SHP77 treated with DMSO at 0.1 percent for 48 hours (cell line): ENCODE measurements at regions not wholly inside any gene's neighbourhood (a gene's known extent, or its start where the extent isn't known, plus 50 kb on each side); places are given as distances from the start of the nearest gene placed in this dataset.
"Not testable (repeated sequence)": the region's sequence is repeated elsewhere in the genome, so short reads cannot be mapped to it uniquely, and the experiment has no call there.

ENCODE experiments used
- DNase-seq: peaks from one replicate; lab custom pipeline; 2025; lab: John Stamatoyannopoulos, UW

DNA sequence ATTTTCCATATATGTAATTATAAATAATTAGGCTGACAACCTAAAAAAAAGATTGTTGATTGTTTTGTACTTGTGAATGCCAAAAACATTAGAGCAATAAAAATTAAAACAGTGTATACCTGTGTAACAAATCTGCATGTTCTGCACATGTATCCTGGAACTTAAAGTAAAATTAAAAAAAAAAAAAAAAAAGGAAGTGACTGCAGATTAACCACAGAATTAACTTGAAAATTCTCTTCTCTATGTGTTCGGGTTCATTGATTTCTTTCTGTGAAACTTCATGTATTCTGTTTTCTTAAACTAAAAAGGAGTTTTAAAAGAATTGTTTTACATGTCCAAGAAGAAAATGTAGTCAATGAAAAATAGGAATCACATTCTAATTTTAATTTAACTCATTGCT, 95.7 kb downstream of the FASLG start:
- DNase-seq: no peak

DNA sequence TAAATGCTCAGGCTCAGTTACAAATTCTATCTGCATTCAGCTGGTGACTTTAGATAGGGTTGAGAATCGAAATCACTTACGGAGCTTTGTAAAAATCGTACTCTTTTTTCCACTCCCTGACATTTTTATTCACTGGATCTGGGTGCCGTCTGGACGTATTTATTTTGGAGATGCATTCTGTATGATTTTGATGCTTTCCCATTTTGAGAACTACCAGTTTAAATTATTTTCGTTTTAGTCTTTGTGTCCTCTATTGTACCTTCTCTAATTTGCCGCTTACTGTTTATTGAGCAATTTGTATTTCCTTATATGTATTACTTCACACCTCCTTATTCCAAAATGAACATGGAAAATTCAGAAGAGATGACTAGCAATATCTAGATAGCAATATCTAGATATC, 96.2 kb downstream of the FASLG start:
- DNase-seq: no peak

DNA sequence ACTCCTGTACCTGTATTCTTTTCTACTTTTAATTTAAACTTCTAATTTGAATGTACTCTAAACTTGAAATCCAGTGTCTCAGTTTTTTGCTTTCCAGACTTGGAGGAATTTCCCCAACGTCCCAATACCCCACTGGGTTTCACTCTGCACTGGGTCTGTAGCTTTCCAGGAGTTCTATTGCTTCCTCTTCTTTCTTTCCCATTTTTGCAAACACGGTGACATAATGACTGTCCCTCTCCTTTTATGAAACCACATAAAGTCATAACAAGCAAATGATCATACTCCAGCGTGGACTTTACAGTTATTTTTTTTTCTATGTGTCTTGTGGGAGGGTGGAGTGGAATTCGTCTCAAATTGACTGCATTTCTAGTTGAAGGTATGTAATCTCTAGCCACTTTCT, 97.1 kb downstream of the FASLG start:
- DNase-seq: no peak

DNA sequence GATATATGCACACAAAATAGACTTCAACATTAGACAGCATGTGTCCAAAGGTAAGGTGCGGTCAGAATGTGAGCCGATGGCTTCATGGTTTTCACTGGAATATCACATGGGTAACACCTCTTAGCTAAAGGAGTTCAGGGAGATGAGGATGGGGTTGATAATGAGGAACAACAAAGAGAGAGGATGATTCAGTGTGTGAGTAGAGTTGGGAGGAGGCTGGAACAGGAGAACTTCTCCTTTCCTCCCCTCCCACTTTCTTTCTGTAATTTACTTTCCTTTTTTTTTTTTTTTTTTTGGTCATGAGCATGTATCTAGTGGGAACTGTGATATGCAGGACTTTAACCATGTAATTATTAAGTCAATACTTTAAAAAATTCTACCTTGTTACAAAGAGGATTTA, 99.4 kb downstream of the FASLG start:
- no peak for DNase-seq

DNA sequence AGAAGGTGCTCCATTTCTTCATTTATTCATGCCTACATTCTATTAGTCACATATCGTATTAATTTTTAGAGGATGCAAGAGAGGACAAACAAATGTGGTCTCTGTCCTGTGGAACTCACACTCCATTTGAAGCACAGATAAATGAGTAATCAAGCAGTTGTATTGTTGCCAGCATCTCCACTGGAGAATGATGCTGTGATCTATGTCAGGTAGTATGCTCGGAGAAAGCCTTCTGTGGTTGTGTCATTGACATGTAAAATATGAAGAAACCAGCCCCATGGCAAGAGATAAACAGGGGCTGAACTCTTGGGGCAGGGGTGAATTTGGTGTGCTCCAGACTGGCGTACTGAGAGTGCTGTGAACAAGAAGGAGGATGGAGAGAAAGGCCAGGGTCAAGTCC, 101.2 kb downstream of the FASLG start:
- DNase-seq: no peak

DNA sequence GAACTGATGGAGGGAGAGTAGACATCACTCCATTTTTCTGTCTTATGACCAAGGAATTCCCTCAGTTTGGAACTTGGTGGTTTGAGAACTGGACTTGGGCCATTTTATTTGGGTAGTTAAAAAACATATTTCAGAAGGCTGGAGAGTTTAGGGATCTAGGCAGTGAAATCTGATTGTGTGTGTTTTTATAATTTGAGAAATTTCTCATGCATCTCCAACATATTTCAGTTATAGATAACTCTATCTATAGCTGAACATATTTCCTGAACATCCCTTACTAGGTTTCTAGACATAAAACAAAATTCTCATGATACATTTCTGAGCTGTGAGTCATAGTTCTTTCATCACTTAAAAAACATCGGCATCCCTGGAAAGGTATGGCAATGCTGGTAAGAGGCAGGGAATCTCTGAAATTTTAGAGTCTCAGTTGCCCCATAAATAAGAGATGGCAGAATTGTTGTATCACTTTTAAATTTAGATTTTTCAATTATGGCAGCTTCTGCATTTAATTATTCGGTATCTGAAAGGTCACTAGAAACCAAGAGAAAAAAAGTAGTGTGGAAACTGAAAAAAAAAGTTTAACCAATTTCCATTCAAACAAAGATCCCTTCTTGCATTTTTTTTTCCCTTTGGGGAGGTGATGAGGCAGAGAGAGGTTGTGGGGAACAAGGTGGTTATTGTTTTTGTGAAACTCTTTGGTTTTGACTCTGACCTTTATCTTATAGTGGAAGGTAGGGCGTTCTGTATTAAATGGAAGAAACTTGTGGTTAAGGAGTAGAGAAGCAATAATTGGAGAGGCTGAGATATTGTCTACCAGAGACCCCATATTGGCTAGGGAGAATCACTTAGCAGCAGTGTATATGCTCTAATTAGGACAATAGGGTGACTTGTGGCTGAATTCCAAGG, 102.9 kb downstream of the FASLG start:
- no peak for DNase-seq

DNA sequence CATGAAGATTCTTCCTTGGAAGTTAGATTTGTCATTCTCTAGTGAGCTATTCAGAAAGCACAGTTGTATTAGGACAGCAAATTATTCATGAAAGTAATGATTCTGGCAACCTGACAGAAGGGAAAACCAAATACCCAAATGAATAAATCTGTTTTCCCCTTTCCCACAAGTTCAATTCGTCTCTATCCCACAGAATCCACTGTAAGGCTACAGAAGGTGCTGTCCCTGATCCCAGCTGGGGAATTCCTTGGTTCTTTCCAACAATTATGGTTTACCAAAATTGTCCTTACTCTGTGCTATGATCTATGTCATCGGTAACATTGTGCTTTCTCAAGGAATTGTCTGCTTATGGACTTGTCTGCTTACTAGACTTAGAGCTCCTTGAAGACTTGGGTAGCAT, 104.2 kb downstream of the FASLG start:
- DNase-seq: no peak

DNA sequence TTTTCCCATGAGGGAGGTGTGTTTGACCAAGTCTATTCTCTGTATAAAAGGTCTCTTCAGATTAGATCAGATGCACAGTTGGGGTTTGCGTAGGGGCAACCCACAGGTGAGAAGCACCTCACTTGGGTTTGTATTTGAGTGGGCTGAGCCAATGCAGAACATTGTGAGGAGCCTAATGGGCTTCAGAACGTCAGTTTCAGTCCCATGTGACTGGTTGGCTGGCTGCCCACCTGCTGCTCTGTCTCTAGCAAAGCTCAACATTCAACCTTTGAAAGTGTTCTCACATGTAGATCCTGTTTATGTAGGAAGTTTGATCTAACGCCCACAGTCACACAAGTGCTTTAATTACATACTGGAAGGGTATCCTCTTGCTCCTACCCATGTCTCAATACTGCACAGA, 105.5 kb downstream of the FASLG start:
- no peak for DNase-seq

DNA sequence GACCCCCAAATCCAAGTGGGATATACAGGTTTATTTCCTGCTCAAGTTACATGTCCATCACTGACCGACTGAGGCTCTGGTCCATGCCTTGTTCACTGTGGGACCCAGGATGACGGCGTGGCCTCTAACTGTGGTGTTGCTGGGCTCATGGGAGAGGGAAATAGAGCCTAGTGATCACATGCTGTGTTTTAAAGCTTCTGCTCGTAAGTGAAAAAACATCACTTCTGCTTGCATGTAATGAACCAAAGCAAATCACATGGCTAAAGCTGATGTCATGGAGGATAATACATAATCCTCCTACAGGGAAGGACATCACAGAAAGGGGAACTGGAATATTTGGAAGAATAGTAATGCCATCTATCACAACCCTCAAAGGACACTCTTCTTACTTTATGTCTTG, 107.6 kb downstream of the FASLG start:
- no peak for DNase-seq

DNA sequence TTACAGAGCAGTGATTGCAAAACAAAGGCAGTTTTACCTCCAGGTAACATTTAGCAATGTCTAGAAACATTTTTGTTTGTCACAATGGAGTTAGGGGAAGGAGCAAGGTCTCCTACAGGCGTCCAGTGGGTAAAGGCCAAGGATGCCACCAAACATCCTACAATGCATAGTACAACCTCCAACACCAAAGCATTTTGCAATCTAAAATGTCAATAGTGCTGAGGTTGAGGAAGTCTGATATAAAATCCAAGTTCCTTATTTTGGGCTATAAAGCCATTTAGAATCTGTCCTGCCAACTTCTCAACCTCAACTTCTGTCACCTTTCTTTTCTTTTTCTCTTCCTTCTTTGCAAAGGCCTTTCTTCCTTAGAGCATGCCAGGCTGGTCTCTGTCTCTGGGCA, 111.2 kb downstream of the FASLG start:
- no peak for DNase-seq

DNA sequence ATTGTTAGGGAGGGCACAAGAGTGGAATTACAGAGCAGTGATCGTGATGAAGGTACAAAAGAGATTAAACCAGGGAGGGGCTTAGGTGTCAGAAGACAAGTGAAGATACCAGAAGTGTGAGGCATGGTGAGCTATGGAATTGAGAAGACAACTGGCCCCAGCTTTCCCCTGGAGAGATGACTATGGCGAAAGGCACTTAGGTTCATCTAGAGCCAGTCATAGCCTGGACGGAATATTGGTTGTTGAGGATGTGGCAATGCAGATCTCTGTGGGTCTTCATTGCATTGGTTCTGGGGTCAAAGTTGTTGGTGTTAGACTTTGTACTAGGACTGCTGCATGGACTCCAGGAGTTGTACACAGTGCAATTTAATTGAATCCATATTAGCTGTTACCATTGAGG, 115.7 kb downstream of the FASLG start:
- DNase-seq: no peak

DNA sequence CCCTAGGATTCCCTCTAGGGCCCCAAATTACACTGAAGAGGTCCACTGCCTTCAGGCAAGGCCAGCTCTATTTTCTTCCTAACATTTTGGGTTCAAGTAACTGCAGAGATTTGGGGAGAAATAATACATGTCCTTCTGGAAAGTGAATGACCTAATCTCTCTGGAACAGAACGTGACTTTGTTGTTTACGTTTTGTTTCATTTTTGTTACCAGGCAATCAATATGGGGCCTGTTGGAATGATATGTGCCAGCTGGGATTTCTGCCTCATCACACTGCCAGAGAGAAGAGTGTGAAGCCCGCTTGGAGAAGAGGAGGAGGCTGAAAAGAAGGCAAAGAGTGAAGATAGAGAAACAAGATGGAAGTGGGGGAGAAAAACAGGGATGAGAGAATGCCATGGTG, 116.7 kb downstream of the FASLG start:
- no peak for DNase-seq

DNA sequence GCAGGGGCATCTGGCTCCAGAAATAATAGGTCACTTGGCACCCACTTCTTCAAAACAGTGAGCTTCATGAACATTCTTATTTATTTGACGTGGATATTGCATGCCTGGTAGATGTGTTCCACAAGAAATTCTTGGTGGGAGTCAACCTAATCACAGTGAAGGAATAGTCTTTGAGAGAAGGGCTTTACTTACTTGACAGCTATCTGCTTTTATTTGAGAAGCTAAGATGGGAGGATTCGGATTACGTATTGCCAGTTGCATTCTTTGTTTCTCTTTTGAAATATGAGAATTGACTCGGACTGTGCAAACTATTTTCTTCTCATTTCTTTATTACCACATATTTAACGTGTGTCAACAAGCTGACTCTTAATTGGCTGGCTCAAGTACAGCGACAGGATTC, 117.2 kb downstream of the FASLG start:
- no peak for DNase-seq

DNA sequence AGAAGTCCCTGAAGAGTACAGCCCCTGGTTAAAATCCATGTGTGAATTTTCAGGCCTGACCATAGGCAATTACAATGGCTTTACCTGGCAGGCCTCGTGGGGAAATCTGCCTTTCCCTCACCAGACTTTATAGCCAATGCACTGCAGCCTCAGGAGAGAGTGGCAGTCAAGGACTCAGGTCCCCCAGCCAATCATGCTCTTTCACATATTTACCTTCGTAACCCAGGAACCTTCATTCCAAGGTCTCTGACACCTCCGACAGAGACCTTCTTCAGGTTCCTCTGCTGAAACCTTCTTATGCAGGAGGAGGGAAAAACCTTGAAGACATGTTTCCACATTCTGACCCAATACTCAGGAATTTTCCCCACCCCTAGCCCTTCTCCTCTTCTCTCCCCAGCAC, 118.9 kb downstream of the FASLG start:
- DNase-seq: no peak

DNA sequence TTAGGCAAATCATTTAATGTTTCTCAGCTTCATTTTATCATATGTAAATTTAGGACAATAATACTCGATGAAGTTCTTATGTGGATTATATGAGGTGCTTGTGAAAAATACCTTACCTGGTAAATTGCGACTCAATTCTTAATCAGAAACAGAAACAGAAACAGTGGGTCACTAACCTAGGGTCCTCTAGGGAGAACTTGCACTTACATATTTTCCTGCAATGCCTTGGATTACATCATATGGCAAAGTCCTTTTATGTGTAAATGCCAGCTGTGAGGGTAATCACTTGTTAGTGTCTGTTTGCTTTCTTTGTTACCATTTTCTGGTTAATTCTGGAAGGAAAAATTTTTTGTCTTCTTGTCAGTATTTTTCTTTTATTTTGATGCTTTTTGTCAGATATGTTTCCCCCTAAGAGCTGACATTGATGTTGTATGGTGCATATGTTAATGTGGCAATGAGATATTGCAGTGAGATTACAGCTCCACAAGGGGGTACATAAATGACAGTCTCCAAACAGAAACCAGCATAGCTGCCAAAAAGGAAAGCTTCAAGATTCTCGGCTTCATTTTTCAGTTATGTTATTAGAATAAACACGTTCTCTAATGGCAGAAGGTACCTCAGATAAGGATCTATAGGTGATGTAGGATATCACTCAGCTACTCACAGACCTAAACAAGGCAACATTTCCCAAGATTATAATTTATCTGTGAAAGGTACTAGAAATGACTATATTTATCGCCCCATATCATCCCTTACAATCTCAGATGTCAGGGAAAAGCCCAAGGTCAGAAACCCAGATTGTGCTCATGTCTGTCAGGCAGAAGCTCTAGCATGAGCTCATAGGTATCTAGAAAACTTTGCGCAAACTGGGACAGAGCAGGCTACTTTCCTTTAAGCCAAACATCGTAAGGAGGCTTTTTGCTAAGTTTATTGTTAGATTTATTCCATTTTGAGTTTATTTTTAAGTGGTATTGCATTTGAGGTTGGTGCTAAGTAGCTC, 119.9 kb downstream of the FASLG start:
- DNase-seq: no peak

DNA sequence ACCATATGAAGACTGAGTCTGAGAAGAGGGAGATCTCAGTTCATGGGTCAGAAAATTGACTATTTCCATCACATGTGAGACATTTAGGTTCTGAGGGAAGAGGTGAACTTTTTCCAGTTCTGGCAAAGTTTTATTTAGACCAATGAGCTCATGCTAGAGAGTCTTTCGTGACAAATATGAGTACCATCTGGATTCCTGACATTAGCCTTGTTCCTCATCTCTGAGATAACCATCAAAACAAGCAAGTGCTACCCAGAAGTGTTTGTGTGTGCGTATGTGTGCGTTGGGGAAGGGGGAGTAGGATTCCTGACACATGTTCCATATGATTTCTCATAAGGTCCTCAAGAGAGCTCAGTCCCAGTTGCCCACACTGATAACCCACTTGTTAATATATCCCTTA, 120.6 kb downstream of the FASLG start:
- DNase-seq: no peak

DNA sequence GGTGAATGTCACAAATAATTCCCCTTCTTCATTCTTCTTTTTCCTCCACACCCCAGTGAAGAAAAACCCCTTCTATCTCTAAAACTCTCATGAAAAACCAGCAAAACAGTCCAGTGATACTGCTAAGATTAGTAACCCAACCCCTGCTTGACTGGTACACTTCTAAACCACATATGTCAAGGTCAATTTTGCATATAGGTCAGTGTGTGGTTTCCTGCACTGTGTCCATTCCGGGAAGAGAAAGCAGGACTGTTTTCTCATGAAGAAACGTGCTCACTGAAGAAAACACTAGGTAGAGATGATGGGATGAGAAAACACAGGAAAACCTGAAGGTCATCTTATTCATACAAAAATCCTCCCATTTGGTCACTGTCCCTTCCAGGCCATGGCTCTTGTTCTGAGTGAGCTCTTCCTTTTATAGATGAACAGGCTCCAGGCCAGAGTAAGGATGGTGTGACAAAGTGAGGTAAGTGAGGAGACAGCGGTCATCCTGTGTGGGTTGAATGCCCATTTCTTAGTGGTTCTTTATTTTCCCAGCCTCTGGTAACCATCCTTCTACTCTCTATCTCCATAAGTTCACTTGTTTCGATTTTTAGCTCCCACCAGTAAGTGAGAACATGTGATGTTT, 122.7 kb downstream of the FASLG start:
- DNase-seq: no peak

DNA sequence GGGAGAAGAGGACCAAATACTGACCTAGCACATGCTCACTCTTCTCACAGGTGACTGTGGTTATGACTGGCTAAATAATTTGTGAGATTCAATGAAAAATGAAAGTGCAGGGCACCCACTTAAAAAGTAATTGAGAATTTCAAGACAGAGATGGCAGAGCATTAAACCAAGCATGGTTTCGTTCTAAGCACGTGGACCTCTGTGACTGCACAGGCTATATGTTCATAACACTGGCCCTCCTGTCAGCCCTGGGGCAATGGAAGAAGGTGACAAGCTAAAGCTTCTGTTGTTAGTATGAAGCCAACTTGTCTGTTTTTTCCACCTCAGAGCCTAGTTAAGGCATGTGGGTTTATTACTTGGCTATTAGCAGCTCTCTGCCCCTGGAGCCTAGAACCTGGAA, 130.9 kb downstream of the FASLG start:
- no peak for DNase-seq

DNA sequence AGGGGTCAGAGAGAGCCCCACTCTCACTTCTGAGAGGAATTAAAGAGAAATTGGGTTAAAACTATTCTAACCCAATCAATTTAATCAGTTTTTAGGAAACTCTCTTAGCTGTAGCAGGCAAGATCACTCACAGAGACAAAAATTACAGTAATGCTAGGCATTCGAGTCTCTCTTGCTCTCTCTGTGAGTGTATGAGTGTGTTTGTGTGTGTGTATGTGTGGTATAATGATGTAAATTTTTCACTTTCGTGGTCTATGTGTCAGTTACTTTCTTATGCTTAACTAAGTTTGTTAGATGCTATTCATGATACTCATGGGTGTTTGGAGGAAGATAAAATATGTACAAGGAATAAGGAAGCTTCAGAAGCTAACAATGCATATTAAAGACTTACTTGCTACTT, 131.3 kb downstream of the FASLG start:
- no peak for DNase-seq

DNA sequence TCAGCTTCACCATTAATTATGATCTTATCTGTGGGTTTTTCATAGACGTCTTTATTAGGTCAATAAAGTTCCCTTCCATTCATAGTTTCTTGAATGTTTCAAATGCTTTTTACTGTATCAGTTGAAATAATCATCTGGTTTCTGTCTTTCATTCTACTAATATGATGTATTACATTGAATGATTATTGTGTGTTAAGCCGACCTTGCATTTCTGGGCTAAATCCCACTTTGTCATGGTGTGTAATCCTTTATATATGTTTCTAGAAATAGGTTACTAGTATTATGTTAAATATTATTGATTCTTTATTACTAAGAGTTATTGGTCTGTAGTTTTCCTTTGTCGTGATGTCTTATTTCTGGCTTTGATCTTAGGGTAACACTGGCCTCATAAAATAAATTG, 134.9 kb downstream of the FASLG start:
- DNase-seq: no peak

DNA sequence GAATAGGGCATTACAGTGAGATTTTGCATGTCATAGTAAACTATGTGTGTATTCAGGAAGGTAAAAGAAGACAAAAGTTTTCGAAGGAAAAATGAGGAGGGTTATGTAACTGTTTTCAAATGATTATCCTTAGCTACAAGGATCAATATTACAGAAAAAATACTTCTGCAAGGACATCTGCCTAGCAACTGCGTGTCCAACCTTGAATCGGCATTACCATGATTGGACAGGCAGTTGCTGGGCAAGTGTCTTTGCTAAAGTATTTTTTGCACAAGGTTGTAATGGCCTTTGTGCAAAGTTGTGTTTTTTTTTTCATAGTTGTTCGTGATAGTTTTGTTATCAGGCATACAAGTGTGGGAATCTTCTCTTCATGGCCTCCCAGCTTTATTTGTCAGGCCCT, 136.8 kb downstream of the FASLG start:
- no peak for DNase-seq

DNA sequence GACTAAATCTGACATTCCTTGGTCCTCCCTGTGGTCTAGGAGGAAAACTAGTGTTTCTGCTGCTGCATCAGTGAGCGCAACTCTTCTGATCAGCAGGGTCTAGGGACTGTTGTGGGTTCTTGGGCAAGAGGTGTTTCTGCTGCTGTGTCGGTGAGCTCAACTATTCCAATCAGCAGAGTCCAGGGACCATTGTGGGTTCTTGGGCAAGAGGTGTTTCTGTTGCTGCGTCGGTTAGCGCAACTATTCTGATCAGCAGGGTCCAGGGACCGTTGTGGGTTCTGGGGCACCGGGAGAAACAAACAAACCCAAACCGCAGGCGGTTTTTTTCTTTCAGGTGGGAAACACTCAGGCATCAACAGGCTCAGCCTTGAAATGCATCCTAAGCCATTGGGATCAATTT, 140.9 kb downstream of the FASLG start:
- DNase-seq: not testable (repeated sequence)
